ENCODE measurements at regions not wholly inside any gene's neighbourhood (a gene's known extent, or its start where the extent isn't known, plus 50 kb on each side); places are given as distances from the start of the nearest gene placed in this dataset.
"Not testable (repeated sequence)": the region's sequence is repeated elsewhere in the genome, so short reads cannot be mapped to it uniquely, and the experiment has no call there.

DNA sequence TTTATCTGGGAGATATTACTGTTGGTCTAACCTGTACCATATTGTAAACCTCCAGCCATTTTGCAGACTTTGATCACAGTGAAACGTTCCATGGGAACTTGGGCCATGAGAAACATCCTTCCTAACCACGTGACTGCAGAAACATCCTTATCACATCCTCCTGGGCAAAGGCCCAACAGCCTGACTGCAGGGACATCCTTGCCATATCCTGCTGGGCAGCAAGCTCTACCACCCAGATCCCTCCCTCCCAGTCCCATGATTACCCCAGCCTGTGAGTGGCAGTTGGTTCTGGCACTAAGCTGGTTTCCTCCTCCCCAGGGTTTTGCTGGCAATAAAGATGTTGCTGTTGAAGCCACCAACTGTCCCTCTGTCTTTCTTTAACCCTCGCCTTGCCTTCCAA lies 201.2 kb downstream of the POTEC start:
- DNase-seq (ENCODE audit: low read depth in 2 of 2), result not testable (repeated sequence)

DNA sequence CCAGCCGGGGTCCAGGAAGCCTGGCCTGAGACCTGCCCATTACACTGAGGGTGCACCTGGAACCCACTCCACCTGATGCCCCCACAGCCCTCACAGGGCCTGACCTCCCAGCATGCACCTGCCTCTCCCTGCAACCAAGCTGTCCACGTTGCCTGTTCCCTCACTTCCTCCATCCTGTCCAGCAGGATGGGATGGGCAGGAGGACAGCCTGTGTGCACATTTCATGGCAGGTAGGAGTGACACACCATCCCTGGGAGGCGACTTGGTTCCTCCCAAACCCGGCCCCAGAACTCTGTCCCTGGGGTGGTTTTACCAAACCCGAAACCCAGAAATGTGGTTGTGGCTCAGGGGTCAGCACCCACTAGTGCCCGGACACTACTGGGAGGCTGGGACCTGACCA lies 203.8 kb upstream of the ZNF519 start:
- not testable (repeated sequence) for DNase-seq (ENCODE audit: low read depth in 2 of 2)

DNA sequence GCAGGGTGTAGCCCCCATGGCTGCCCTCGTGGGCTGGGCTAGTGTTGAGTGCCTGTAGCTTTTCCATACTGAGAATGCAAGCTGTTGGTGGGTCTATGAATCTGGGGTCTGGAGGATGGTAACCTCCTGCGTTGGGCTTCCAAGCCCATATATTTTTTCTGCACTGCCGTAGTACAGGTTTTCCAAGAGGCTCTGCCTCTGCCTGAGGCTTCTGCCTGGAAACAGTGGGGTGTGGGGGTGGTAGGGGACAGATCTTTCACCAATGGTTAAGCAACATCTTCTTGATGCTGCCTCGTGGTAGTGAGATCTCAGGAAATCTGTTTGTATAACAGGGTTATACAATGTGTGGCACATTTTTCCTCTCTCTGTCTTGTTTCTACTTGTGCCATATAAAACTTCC lies 189.0 kb upstream of the ZNF519 start:
- DNase-seq (ENCODE audit: low read depth in 2 of 2), result not testable (repeated sequence)

- not testable (repeated sequence) for DNase-seq (ENCODE audit: low read depth in 2 of 2)
These were observed 169.0 kb upstream of the ZNF519 start for GRCh38 chr18:14301255-14301654.

DNA sequence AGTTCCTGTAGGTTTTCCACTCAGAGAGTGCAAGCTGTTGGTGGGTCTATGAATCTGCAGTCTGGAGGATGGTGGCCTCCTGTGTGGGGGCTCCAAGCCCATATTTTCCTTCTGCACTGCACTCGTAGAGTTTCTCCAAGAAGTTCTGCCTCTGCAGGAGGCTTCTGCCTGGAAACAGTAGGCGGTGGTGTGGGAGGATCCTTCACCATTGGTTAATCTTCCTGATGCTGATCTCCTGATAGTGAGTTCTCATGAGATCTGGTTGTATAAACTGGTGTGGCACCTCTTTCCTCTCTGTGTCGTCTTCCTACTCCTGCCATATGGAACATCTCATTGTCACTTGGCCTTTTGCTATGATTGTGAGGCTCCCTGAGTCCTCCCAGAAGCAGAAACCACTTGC lies 162.8 kb upstream of the ZNF519 start:
- not testable (repeated sequence) for DNase-seq (ENCODE audit: low read depth in 2 of 2)

- DNase-seq (ENCODE audit: low read depth in 2 of 2), result no peak
These were observed 152.8 kb upstream of the ZNF519 start for GRCh38 chr18:14285053-14285452.

DNA sequence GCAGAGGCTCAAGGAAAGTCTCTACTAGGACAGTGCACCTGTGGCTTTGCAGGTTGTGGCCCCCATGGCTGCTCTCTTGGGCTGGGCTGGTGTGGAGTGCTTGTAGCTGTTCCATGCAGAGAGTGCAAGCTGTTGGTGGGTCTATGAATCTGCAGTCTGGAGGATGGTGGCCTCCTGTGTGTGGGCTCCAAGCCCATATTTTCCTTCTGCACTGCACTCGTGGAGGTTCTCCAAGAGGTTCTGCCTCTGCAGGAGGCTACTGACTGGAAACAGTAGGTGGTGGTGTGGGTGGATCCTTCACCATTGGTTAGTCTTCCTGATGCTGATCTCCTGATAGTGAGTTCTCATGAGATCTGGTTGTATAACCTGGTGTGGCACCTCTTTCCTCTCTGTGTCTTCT lies 143.2 kb upstream of the ZNF519 start:
- not testable (repeated sequence) for DNase-seq (ENCODE audit: low read depth in 2 of 2)

DNA sequence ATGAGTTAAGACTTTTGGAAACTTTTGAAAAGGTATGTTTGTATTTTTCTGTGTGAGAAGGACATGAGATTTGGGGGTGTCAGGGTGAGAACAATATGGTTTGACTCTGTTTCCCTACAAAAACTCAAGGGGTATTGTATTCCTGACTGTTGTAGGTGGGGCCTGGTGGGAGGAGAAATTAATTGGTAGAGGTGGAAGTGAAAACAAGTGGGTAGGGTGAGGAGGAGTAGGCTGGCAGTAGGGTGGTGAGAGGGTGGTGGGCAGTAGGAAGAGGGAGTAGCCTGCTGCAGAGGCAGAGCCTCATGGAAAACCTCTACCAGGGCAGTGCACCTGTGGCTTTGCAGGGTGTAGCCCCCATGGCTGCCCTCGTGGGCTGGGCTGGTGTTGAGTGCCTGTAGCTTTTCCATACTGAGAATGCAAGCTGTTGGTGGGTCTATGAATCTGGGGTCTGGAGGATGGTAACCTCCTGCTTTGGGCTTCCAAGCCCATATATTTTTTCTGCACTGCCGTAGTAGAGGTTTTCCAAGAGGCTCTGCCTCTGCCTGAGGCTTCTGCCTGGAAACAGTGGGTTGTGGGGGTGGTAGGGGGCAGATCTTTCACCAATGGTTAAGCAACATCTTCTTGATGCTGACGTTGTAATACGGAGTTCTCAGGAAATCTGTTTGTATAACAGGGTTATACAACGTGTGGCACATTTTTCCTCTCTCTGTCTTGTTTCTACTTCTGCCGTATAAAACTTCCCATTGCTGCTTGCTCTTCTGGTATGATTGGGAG lies 133.6 kb upstream of the ZNF519 start:
- DNase-seq (ENCODE audit: low read depth in 2 of 2), result not testable (repeated sequence)

GRCh38 chr18:14262786-14263185 lies 130.6 kb upstream of the ZNF519 start:
- DNase-seq (ENCODE audit: low read depth in 2 of 2), result not testable (repeated sequence)

DNA sequence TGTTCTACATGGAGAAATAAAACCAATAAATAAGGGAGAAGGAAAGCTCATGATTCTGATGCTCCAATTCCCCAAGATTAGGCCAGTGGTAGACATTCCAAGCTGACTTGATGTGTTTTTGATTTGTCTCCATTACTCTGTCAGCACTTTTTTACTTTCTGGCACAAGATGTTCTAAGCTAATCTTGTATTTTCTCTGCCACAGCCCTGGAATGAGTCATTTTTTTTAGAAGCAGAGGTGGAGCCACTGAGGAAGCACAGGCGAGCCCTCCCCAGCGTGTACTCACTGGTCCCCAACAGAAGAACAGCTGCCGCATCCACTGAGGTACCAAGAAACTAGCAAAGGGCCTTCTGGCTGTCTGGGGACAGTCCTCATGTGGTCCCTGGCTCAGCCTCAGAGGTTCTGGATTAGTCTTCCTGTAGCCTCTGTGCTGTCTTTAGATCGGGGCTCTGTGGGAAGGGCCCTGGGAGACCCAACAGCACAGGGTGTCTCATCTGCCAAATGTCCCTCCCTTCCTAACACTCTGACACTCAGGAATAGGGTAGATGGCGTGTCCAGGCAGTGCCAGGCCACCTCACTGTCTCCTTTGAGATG lies 117.9 kb upstream of the ZNF519 start:
- DNase-seq (ENCODE audit: low read depth in 2 of 2), result not testable (repeated sequence)

DNA sequence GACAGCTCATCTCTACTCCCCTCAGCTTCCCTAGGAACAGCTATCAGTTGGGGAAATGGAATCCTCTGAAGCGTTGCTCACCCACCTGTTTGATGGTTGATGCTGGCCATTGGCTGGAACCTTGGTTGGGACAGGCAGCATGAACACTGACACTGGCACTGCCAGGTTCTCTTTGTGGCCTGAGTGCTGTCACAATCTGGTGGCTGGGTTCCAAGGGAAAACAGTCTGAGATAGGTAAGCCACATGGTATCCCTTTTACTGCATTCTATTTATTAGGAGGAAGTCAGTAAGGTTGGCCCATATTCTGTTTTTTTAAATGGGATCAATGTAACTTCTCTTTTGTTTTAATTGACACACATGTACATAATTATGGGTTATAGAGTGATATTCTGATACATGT lies 107.0 kb upstream of the ZNF519 start:
- DNase-seq (ENCODE audit: low read depth in 2 of 2), result not testable (repeated sequence)

DNA sequence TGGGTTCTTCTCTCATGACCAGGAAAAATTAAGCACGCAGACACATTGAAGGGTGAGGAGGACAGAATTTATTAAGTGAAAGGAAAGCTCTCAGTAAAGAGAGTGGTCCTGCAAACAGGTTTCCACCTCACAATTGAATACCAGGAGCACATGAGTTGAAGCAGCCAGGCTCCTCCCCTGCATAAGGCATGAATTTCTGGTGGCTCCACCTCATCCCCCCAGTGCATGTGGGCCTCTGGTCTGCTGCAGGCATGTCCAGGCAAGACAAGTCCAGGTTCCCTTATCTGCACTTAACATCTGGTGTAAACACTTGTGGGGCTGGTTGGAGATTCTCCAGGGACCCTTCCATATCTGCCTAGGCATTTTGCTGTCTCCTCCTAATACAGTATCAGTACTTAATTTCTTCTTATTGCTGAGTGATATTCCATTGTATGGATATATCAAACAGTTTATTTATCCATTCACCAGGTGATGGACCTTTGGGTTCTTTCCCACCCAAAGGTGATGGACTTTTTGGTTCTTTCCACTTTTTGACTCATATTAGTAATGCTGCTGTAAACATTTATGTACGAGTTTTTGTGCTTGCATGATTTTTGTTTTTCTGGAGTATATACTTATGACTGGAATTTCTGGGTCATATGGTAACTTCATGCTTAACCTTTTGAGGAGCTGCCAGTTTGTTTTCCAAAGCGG lies 104.3 kb upstream of the ZNF519 start:
- DNase-seq (ENCODE audit: low read depth in 2 of 2), result not testable (repeated sequence)

- not testable (repeated sequence) for DNase-seq (ENCODE audit: low read depth in 2 of 2)
These were observed 93.0 kb upstream of the ZNF519 start for GRCh38 chr18:14225286-14225679.

- DNase-seq (ENCODE audit: low read depth in 2 of 2), result not testable (repeated sequence)
These were observed 92.5 kb upstream of the ZNF519 start for GRCh38 chr18:14224551-14225285.

DNA sequence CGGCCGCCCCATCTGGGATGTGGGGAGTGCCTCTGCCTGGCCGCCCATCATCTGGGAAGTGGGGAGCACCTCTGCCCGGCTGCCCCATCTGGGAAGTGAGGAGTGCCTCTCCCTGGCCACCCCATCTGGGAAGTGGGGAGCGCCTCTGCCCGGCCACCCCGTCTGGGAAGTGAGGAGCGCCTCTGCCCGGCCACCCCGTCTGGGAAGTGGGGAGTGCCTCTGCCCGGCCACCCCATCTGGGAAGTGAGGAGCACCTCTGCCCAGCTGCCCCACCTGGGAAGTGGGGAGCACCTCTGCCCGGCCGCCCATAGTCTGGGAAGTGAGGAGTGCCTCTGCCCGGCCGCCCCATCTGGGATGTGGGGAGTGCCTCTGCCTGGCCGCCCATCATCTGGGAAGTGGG lies 91.7 kb upstream of the ZNF519 start:
- not testable (repeated sequence) for DNase-seq (ENCODE audit: low read depth in 2 of 2)

DNA sequence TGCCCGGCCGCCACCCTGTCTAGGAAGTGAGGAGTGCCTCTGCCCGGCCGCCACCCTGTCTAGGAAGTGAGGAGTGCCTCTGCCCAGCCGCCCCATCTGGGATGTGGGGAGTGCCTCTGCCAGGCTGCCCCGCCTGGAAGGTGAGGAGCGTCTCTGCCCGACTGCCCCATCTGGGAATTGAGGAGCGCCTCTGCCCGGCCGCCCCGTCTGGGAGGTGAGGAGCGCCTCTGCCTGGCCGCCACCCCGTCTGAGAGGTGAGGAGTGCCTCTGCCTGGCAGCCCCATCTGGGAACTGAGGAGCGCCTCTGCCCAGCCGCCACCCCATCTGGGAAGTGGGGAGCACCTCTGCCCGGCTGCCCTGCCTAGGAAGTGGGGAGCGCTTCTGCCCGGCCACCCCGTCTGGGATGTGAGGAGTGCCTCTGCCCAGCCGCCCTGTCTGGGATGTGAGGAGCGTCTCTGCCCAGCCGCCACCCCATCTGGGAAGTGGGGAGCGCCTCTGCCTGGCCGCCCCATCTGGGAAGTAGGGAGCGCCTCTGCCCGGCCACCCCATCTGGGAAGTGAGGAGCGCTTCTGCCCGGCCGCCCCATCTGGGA lies 91.1 kb upstream of the ZNF519 start:
- DNase-seq (ENCODE audit: low read depth in 2 of 2), result not testable (repeated sequence)

- not testable (repeated sequence) for DNase-seq (ENCODE audit: low read depth in 2 of 2)
These were observed 90.4 kb upstream of the ZNF519 start for GRCh38 chr18:14222354-14223221.

GRCh38 chr18:14221689-14222088 lies 89.5 kb upstream of the ZNF519 start:
- DNase-seq (ENCODE audit: low read depth in 2 of 2), result no peak

- not testable (repeated sequence) for DNase-seq (ENCODE audit: low read depth in 2 of 2)
These were observed 83.7 kb upstream of the ZNF519 start for GRCh38 chr18:14215952-14216351.

DNA sequence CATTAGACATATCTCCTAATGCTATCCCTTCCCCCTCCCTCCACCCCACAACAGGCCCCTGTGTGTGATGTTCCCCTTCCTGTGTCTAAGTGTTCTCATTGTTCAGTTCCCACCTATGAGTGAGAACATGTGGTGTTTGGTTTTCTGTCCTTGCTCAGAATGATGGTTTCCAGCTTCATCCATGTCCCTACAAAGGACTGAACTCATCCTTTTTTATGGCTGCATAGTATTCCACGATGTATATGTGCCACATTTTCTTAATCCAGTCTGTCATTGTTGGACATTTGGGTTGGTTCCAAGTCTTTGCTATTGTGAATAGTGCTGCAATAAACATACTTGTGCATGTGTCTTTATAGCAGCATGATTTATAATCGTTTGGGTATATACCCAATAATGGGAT lies 71.2 kb upstream of the ZNF519 start:
- not testable (repeated sequence) for DNase-seq (ENCODE audit: low read depth in 2 of 2)
